Endothelial cell of umbilical vein (primary cell): ENCODE measurements at regions not wholly inside any gene's neighbourhood (a gene's known extent, or its start where the extent isn't known, plus 50 kb on each side); places are given as distances from the start of the nearest gene placed in this dataset.

Experiments used
- BruUV-seq: library from RNA; stranded (reverse); fragments of 400-500 nt; replicated peaks from 2 replicates; lab custom pipeline; 2021; lab: Mats Ljungman, UMichigan
- CTCF ChIA-PET: fragments of 300-600, 350-600 bp; sonication (Branson Sonifier 250); formaldehyde crosslinking; loops from one replicate; lab custom pipeline; 2021; ENCODE audit warnings: antibody characterized with exemption, inconsistent platforms; lab: Charles Lee
- POLR2A ChIA-PET: fragments of 300-600, 350-600 bp; sonication (Branson Sonifier 250); formaldehyde crosslinking; loops from one replicate; lab custom pipeline; 2021; ENCODE audit warnings: antibody characterized with exemption, inconsistent platforms; lab: Charles Lee
- DNase-seq: peaks from one replicate; pipeline ENCODE4 v3.0.0-alpha.2; 2011; ENCODE audit warnings: low read depth, low spot score
- FAIRE-seq: peaks from 2 replicates; lab custom pipeline; 2011; peaks lifted over from hg19 to GRCh38; lab: Jason Lieb, UNC
- H2AFZ ChIP-seq: 2 replicates; pipeline ENCODE4 v1.6.0; 2012; ENCODE audit warnings: low read depth, low read length, control low read depth, inconsistent platforms
- H3K27ac ChIP-seq: 2 replicates; pipeline ENCODE4 v1.5.1; 2011; ENCODE audit warnings: low read depth, mild to moderate bottlenecking, control low read depth, low read length, moderate library complexity; ENCODE audit not compliant: insufficient read depth
- H3K27me3 ChIP-seq, 2 experiments: 2 replicates each; pipeline versions ENCODE4 v1.6.0 to v1.6.1; 2011; ENCODE audit warnings: low read length in 2 of 2, mixed read lengths in 1 of 2; ENCODE audit not compliant: control insufficient read depth in 2 of 2, insufficient read depth in 2 of 2
- H3K36me3 ChIP-seq, 2 experiments: 2 replicates in 1 of 2; 3 replicates in 1 of 2; pipeline ENCODE4 v1.5.1; 2011; ENCODE audit warnings: low read length in 2 of 2, mild to moderate bottlenecking in 1 of 2, moderate library complexity in 1 of 2; ENCODE audit not compliant: control insufficient read depth in 2 of 2, insufficient read depth in 2 of 2; ENCODE audit errors: extremely low read depth in 1 of 2
- H3K4me1 ChIP-seq: 3 replicates; pipeline ENCODE4 v1.5.1; 2011; ENCODE audit warnings: mild to moderate bottlenecking, low read length; ENCODE audit not compliant: control insufficient read depth, insufficient read depth; ENCODE audit errors: extremely low read depth
- H3K4me2 ChIP-seq: 2 replicates; pipeline ENCODE4 v1.6.1; 2011; ENCODE audit warnings: low read length, control low read depth, mixed read lengths; ENCODE audit not compliant: insufficient read depth
- H3K4me3 ChIP-seq, 3 experiments: fragments of 200-600 bp in 1 of 3; sonication (generic), shearing (Covaris generic) in 1 of 3; replicated peaks in 1 of 3; 2 replicates each; pipeline ENCODE4 v1.5.1; 2011 to 2016; ENCODE audit warnings: control low read depth in 3 of 3, low read length in 3 of 3, mild to moderate bottlenecking in 2 of 3, inconsistent platforms in 1 of 3, low read depth in 1 of 3, moderate library complexity in 1 of 3; ENCODE audit not compliant: insufficient read depth in 1 of 3
- H3K79me2 ChIP-seq: 2 replicates; pipeline ENCODE4 v1.6.0; 2012; ENCODE audit warnings: low read length, inconsistent platforms; ENCODE audit not compliant: control insufficient read depth, insufficient read depth
- H3K9ac ChIP-seq: replicated peaks from 2 replicates; pipeline ENCODE3; 2011; ENCODE audit warnings: low read length, control low read depth; ENCODE audit not compliant: insufficient read depth; ENCODE audit errors: extremely low read depth
- H3K9me1 ChIP-seq: replicated peaks from 3 replicates; pipeline ENCODE4 v1.6.0; 2011; ENCODE audit warnings: mild to moderate bottlenecking, low read length; ENCODE audit not compliant: control insufficient read depth, insufficient read depth; ENCODE audit errors: extremely low read depth
- H3K9me3 ChIP-seq: replicated peaks from 2 replicates; pipeline ENCODE4 v1.5.1; 2012; ENCODE audit warnings: low read length, inconsistent platforms; ENCODE audit not compliant: control insufficient read depth, insufficient read depth
- H4K20me1 ChIP-seq: replicated peaks from 2 replicates; pipeline ENCODE3; 2011; ENCODE audit warnings: mild to moderate bottlenecking, low read length; ENCODE audit not compliant: control insufficient read depth, insufficient read depth; ENCODE audit errors: extremely low read depth
- EZH2 ChIP-seq: IDR thresholded peaks from 2 replicates; pipeline ENCODE4 v1.6.1; 2012; ENCODE audit warnings: borderline replicate concordance, low read depth, mild to moderate bottlenecking, moderate library complexity, low read length, inconsistent platforms; ENCODE audit not compliant: severe bottlenecking
- FOS ChIP-seq: IDR thresholded peaks from 2 replicates; pipeline ENCODE4 v1.6.1; 2011; ENCODE audit warnings: mild to moderate bottlenecking, low read length, moderate library complexity, borderline replicate concordance; ENCODE audit not compliant: insufficient read depth
- GATA2 ChIP-seq: IDR thresholded peaks from 2 replicates; pipeline ENCODE4 v1.7.0; 2011; ENCODE audit warnings: low read depth, mild to moderate bottlenecking, moderate library complexity, mixed read lengths, low read length; ENCODE audit not compliant: insufficient read length, insufficient read depth
- JUN ChIP-seq: IDR thresholded peaks from 2 replicates; pipeline ENCODE4 v1.6.1; 2011; ENCODE audit warnings: borderline replicate concordance, low read depth; ENCODE audit not compliant: insufficient read length, insufficient read depth
- MYC ChIP-seq: IDR thresholded peaks from one replicate; pipeline ENCODE4 v1.6.1; 2011; ENCODE audit warnings: mild to moderate bottlenecking, low read depth, low read length
- POLR2A ChIP-seq: IDR thresholded peaks from 2 replicates; pipeline ENCODE4 v1.6.1; 2012; ENCODE audit warnings: low read depth, mild to moderate bottlenecking, control low read depth, low read length
- POLR2AphosphoS5 ChIP-seq: IDR thresholded peaks from 2 replicates; pipeline ENCODE4 v1.6.1; 2012; ENCODE audit warnings: low read depth, mild to moderate bottlenecking, control low read depth, low read length, moderate library complexity; ENCODE audit not compliant: insufficient read depth
- dilution Hi-C: fragments of 300-500 bp; cut with MboI; formaldehyde crosslinking; loops from one replicate; pipeline ENCODE4 v1.15.0; 2019; ENCODE audit warnings: low sequenced_read_pairs; ENCODE audit not compliant: extremely low pct_ligation_motif_present
- intact Hi-C: fragments of 100-400 bp; cut with micrococcal nuclease; formaldehyde crosslinking; loops from one replicate; pipeline ENCODE4 v1.10.0; 2022
- TF ChIP-seq, protein P1 (sequence below): IDR thresholded peaks from 2 replicates; pipeline ENCODE4 v1.6.1; 2011; ENCODE audit not compliant: insufficient read depth, insufficient read length
- TF ChIP-seq, protein P2 (sequence below), 2 donors: IDR thresholded peaks; 1 replicate in 1 of 2; 2 replicates in 1 of 2; pipeline ENCODE4 v1.5.1; 2011; ENCODE audit warnings: low read length in 2 of 2, mild to moderate bottlenecking in 2 of 2, moderate library complexity in 2 of 2, control low read depth in 1 of 2, inconsistent platforms in 1 of 2, low read depth in 1 of 2; ENCODE audit not compliant: insufficient read depth in 1 of 2; ENCODE audit errors: extremely low read depth in 1 of 2

DNA sequence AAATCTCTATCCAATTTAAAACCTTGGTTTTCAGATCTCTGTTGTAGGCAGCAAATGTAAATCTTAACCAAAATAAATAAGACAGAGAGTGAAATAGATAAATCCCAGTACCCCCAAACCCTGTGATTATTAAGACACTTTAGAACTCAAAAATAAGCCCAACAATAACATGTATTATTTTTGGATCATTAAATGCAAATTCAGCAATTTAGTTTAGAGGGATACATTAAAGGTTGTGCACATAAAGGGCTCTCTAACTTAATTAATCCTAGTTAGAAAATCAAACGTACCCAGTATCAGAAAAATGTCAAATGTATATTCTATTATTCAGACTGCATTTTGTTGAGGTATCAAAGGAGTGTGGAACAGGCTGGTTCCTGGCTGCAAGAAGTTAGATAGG is 416.8 kb downstream of the SLC16A7 start:
- Histone ChIP-seq H3K9ac (no peak overlapping the region), H3K36me3 (no peaks in the 10 kb centered on the region), H3K4me3 (no peak overlapping the region), H4K20me1 (no peaks in the 10 kb centered on the region), H3K4me2 (no peak overlapping the region), H3K9me3 (no peaks in the 10 kb centered on the region), H3K4me1 (no peaks in the 10 kb centered on the region), H3K9me1 (no peaks in the 10 kb centered on the region), H2AFZ (no peak overlapping the region), H3K27me3 (no peaks in the 10 kb centered on the region), H3K79me2 (no peaks in the 10 kb centered on the region), H3K27ac (no peak overlapping the region)
- DNase-seq (no peak), FAIRE-seq (no peak)
- ChIA-PET CTCF (no interaction called here), POLR2A (no interaction called here)
- intact Hi-C loops (no loop called here), dilution Hi-C loops (no loop called here)
- TF ChIP-seq FOS (no peak), POLR2A (no peak), EZH2 (no peak), JUN (no peak), POLR2AphosphoS5 (no peak), GATA2 (no peak), MYC (no peak)
- TF ChIP-seq, protein P1, sequence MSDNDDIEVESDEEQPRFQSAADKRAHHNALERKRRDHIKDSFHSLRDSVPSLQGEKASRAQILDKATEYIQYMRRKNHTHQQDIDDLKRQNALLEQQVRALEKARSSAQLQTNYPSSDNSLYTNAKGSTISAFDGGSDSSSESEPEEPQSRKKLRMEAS, result no peak
- TF ChIP-seq, protein P2, sequence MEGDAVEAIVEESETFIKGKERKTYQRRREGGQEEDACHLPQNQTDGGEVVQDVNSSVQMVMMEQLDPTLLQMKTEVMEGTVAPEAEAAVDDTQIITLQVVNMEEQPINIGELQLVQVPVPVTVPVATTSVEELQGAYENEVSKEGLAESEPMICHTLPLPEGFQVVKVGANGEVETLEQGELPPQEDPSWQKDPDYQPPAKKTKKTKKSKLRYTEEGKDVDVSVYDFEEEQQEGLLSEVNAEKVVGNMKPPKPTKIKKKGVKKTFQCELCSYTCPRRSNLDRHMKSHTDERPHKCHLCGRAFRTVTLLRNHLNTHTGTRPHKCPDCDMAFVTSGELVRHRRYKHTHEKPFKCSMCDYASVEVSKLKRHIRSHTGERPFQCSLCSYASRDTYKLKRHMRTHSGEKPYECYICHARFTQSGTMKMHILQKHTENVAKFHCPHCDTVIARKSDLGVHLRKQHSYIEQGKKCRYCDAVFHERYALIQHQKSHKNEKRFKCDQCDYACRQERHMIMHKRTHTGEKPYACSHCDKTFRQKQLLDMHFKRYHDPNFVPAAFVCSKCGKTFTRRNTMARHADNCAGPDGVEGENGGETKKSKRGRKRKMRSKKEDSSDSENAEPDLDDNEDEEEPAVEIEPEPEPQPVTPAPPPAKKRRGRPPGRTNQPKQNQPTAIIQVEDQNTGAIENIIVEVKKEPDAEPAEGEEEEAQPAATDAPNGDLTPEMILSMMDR (IDR thresholded peaks at IDR 0.05; ENCODE audit: extremely low read depth in 1 of 2, insufficient read depth in 1 of 2, low read depth in 1 of 2, low read length in 2 of 2), result no peak
- no TSS peak for BruUV-seq
